8988T (cell line): ENCODE measurements at regions not wholly inside any gene's neighbourhood (a gene's known extent, or its start where the extent isn't known, plus 50 kb on each side); places are given as distances from the start of the nearest gene placed in this dataset.
"Not testable (repeated sequence)": the region's sequence is repeated elsewhere in the genome, so short reads cannot be mapped to it uniquely, and the experiment has no call there.

Experiments
- DNase-seq: peaks from one replicate; pipeline ENCODE4 v3.0.0; 2011

DNA sequence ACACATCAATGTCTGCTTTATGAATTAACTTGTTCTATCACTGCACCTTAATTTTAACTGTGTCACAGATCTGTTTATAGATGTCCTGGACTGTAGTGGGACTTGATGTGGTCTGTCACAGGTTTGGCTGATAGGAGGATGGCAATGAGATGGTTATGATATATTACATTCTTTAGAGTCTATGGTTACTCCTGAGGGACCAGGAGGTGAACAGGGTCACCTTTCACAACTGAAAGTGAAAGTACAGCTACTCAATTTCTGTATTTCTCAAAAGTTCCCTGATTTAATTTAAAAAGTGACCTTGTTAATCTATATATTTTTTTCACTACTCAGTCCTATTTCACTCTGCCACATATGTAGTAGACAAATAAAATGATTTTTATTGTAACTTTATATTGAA is 1284.1 kb upstream of the GYPC start:
- no peak for DNase-seq

DNA sequence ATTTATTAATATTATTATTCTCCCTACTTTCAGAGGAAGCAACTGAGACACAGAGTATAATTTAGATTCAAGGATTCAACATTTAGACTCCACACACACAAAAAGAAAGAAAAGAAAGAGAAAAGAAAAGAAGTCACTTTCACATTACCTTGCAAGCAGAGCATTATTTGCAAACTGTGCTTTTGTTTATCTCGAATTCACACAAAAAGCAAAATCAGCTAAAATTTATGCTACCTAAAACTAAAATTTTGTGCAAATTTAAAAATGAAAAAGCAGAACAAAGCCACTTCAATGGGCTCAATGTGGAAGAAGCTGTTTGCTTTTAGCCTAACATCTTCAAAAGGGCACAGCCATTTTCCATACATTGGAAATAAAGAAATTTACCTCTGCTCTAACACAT is 1282.7 kb upstream of the GYPC start:
- no peak for DNase-seq

DNA sequence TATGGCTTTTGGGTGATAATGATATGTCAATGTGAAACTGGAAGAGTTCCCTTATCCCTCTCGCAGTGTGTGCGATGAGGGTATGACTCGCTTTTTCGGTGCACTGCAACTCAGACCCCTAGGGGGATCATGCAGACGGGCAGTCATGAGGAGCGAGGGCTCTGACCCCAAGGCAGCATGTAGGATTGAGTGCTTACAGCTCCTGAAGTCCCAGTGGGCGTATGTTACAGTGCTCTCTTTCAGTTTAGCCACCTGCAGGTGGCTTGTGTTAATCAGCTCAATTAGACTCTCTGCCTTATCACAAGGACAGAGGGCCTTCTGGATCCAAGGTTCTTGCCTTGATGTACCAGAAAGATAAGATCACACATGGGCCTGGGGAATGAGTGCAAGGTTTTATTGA is 1269.9 kb upstream of the GYPC start:
- no peak for DNase-seq

DNA sequence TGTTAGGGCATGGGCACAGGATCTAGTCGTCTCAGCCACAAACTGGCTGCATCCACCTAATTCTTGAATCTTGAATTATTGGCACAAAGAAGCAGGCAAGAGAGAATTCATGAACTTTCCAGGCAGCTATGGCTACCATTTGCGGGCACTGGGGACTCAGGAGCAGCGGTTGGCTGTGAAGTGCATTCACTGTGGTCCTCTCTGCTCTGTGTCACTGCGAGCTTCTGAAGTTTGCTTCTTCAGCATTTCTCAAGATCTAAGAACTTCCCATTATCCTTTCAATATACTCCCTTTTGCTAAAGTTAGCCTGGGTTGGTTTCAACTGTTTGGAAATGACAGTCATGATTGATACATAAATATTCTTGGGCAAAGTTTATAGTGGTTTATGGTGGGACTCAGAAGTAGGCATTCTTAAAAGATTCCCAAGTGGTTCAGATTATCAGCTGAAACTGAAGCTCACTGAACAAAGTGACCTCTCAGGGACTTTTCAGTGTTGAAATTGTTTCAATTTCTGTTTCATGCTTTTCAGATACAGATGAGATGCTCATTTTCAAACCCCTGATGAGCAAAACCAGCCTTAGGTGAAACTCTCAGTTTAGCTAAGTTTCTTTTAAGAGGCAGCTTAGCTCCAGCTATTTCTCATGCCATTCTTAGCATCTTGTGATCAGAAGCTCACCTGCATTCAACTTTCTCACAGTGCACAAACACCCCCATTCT is 1258.3 kb upstream of the GYPC start:
- DNase-seq = no peak

DNA sequence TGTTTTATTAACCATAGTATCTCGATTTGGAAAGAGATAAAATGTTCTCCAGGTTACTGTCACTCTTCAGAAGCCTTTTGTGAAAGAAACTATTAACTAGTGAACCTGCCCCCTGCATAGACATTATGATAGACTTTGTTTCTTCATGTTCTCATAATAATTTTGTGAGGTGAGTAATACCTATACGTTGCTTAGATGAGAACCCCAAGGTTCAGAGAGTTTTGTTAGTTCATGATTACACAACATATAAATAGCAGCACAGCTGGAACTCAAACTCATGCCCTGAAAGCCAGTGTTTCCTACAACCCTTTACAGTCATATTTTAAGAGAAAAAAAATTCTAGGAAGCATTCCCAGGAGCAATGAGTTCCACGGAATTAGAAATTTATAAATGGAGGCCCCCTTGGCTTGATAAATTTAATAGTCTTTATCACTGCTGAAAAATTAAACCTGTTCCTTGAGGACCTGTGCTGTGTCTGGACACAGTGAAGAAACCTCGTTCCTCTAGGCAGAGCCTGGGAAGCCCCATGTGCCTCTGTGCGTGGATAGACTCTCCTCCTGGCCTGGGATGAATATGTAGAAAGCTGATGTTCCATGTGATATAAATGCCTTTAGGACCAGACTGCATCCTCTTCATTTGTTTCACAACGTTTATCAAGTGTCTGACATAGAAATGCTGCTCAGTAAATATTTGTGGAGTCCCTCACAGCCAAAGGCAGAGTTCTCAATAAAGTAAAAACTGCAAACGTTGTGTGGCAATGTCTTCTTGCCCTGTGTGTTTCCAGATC is 1257.0 kb upstream of the GYPC start:
- DNase-seq = no peak

DNA sequence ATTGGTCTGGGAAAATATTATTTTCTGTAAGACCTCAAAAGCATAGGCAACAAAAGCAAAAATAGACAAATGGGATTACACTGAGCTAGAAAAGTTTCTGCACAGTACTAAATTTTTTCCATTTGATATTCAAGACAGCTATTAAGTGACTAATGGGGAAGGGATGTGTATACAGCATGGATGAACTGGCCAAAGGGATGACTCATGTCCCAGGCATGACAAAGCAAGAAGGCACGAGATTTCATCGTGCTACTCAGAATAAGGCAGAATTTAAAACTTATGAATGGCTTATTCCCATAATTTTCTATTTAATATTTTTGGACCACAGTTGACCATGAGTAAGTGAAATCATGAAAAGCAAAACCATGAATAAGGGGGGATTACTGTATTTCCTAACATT is 1250.1 kb upstream of the GYPC start:
- no peak for DNase-seq

DNA sequence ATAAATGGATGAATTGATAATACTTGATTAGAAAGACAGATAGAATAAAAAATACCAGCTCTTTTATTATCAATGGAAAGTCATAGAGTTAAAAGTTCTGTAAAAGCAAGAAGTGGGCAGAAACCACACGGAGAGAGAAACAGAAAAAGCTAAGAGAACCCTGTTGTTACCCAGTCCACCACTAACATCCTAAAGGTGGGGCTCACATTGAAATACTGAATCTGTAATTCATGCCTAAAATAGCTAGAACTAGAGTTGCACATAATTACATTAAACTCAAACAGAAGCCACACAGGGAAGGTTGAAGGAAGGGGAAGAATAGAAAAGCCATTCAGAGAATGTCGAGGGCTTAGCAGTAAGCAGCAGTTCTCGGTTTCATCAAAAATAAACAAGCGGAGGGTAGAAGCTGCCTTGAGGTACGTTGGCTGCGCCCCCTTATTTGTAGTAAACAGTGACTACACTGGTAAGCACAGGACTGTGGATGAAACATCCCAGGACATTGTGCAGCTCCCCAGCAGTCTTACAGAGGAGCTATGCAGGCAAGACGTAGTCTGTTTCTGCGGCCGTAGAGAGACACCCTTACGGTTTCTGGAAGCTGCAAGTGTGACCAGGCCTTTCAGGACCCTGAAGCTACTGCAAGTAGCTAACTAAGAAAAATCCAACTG is 1247.0 kb upstream of the GYPC start:
- DNase-seq = no peak

DNA sequence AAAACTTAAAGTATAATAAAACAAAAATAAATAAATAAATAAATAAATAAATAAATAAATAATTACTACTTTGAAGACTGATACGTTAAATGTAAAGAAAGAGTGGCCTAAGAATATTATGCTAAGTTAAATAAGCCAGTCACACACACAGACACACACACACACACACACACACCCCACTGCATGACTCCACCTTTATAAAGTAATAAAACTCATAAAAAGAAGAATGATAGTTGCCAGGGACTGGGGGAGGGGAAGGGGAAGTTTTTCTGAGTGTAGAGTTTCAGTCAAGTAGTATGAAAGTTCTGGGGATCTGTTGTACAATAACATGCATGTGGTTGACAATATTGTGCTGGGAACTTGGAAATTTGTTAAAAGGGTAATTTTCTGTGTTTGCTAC is 1237.5 kb upstream of the GYPC start:
- DNase-seq = no peak

DNA sequence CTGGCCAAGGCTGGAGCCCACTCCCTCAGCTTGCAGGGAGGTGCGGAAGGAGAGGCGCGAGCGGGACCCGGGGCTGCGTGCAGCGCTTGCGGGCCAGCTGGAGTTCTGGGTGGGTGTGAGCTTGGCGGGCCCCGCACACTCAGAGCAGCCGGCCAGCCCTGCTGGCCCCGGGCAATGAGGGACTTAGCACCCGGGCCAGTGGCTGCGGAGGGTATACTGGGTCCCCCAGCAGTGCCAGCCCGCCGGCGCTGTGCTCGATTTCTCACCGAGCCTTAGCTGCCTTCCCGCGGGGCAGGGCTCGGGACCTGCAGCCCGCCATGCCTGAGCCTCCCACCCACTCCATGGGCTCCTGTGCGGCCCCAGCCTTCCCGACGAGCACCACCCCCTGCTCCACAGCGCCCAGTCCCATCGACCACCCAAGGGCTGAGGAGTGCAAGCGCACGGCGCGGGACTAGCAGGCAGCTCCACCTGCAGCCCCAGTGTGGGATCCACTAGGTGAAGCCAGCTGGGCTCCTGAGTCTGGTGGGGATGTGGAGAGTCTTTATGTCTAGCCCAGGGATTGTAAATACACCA is 1233.7 kb upstream of the GYPC start:
- DNase-seq = not testable (repeated sequence)

DNA sequence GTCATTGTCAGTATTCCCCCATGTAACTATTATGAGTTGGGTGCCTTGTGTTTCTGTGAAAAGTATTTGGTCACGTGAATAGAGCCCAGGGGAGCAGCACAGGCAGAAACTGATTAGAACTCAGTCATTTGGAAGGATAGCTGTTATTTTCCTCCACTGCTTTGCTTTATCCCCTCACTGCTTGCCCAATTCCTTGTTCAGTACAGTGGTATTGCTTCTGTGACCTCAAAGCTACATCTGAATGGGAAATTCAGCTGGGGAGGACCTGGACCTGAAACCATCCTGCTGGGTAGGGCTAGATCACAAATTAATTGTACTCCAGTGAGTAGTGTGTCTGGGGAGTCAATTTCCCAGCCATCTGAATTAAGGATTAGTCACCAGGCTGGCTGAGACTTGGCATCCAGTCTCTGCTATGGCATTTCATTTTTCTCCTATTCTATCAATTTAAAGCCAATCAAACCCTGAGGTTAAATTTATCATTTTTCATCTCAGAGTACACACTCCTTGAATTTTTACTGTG is 1231.6 kb upstream of the GYPC start:
- no peak for DNase-seq

DNA sequence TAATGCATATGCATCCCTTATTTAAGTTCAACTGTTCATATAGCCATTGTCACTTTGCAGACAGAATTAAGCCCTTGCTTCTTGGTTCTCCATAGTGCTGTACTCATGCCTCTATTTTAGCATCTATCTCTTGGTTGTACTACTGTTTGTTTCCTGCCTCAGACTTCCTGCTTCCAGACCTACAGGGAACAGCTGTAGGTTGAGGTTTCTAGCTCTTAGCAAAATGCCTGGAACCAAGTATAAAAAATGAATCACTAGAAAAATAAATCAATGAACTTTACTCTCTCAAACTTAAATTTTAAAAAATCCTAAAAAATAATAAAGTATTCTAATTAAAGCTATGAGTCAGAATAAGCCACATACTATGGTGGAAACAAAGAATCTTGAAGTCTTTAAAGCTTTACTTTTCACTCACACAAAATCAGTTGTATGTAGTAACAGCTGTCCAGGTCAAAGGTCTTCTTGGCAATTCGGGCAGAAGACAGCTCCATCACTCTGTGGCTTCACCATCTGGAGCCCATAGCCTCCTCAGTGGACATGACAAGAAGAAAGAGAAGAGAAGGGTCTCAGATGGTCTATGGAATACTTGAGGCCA is 1228.1 kb upstream of the GYPC start:
- DNase-seq = no peak

DNA sequence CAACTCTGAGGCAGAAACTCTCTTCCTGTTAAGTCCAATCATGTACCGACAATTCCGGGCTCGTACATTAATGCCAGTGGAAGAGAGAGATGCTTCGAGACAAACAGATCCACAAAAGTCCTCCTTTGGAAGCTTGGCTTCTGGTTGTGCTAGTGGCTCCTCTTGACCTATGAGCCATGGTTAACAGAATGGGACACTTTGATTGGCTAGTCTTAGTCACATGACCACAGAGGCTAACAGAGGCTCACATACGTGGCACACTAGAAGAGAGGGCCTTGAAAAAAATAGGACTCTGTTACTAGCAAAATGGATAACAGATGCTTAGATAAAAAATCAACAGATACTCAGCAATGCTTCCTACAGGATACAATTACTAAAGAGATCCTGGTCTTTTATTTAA is 1211.9 kb upstream of the GYPC start:
- no peak for DNase-seq

DNA sequence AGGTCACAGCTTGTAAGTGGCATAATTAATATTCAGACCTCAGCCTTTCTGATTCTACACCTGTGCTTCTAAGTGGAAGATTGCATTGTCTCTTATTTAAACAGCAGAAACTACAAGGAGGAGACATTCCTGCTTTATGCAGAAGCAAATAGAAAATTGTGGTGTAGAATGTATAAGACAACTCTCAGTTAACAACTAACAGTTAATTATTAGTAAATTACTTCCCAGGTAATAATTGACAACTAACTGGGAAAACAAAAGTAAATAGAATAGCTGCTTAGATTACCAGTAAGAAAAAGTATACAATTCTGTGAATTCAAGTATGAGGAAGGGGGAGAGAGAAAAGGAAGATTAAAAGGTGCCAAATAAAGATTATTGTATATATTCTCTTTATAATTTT is 1210.5 kb upstream of the GYPC start:
- no peak for DNase-seq

DNA sequence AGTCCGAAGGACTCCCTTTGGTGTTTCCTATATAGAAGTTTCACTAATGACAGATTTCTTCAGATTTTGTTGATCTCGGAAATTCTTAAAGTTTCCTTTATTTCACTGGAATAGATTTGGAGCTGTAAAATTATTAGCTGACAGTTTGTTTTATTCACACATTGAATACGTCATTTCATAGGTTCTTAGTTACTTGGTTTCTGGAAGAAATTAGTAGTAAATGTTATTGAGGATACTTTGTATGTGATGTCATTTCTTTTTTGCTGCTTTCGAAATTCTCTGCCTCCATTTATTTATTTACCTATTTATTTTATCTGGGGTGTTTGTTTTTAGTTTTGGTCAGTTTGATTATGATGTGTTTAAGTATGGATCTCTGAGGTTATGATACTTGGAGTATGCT is 1205.9 kb upstream of the GYPC start:
- DNase-seq = no peak

DNA sequence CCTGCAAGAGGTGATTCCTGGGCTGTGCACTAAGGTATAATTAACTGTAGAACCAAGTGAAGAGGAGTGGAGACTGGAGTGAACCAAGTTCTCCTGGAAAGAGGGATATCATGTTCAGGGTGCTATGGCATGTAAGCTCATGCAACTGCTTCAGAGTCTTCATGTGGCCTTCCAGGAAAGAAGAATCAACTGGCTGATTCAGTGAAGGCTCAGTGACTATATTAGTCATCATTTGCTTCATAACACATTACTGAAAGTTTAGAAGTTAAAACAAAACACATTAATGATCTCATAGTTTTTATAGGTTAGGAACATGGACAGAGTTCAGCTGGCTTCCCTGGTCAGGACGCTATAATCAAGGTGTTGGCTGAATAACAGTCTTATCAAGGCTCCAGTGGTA is 1200.8 kb upstream of the GYPC start:
- DNase-seq = no peak

DNA sequence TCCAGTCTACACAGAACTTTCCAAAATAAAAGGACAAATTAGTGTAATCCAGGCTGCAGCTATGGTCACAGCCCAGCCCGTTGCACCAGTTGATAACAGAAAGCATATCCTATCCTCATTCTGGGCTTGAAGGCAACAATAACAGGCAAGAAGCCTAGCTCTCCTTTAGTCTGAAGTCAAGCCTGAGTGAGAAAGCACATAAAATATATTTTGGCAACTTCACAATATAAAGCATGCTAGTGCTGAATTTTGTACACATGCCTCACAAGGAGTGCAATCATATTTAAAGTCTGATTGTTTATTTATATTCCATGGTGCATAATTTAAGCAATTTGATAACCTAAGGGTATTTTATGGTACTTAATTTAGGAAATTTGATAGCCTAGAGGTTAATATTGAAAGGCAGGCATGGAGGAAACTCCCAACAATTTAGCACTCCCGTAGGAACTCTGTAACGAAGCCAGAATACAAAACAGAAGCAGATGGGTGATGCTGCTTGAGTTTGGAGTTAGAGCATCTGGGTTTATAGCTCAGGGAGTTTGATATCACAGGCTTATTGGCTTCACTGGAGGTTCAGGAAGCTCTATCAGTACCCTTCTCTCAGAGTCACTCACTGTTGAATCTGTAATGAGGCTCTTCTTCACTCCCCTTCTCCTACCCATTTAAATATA is 1199.1 kb upstream of the GYPC start:
- no peak for DNase-seq

DNA sequence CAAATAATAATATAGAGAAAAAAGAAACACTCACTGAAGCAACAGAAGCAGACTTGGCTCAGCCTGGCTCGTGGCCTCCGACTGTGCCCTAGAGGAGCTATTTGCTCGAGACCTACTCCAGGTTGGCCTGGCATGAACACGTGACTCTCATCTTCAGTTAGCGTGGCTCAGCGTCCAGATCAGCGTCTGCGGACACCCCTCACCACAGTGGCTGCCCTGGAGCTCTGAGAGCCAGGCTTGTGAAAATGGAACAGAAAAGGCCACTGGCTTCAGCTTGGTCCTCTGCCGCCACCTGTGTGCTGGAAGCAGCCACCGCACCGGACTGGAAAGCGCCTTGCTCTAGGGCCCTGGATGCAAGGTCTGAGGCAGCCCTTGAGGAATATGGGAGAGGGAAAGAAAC is 1184.0 kb upstream of the GYPC start:
- no peak for DNase-seq

DNA sequence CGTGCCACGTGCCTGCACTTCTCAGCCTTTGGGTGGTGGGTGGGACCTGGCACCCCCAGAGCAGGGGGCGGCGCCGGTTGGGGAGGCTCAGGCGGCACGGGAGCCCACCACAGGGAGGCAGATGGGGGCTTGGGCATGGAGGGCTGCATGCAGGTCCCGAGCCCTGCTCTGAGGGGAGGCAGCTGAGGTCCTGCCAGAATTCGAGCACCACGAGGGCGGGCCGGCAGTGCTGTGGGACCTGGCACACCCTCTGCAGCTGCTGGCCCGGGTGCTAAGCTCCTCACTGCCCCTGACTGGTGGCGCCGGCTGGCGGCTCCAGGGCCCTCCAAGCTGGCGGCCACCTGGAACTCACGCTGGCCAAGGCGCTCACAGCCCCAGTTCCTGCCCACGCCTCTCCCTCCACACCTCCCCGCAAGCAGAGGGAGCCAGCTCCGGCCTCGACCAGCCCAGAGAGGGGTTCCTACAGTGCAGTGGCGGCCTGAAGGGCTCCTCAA is 1176.8 kb upstream of the GYPC start:
- no peak for DNase-seq

DNA sequence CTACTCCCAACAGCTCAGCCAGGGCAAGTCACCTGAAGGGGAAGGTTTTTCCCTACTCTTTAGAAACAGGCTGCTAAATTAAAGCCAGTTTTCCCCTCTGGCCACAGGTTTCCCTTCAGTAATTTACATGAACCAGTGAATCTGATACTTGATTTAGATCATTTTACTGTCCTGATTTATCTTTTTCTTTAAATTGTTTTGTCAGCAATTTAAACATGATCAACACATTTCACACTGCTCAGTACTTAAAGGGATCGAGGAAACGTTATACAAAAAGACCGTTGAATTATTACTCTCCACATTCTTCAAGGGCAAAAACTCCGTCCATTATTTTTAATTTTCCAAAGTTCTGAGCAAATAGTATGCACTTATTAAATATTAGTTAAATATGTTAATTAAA is 1165.7 kb upstream of the GYPC start:
- no peak for DNase-seq

DNA sequence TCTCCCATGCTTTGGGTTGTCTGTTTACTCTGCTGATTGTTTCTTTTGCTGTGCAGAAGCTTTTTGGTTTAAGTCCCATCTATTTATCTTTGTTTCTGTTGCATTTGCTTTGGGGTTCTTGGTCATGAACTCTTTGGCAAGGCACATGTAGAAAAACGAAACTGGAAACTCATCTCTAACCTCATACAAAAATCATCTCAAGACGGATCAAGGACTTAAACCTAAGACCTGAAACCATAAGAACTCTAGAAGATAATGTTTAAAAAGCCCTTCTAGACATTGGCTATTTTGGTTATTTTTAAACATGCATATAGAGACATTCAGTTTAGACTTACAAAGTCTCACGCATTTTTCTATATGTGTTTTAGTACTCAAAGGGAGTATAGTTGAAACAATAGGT is 1164.3 kb upstream of the GYPC start:
- no peak for DNase-seq

DNA sequence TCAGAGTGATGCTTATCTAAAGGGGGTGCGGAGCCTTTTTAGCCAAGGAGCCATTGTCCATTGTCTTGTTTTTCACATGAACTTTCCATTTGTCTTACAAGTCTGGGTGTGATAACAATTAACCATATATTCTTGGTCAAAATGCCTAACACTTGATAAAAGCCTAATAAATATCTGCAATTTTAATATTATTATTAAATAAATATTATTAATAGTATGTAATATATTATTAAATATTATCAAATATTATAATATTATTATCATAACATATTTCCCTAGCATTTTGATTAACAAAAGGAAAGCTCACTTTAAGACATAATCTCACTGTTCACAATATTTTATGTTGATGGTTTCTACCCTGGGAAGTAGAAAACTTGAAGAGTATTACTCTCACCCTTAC is 1143.6 kb upstream of the GYPC start:
- no peak for DNase-seq

DNA sequence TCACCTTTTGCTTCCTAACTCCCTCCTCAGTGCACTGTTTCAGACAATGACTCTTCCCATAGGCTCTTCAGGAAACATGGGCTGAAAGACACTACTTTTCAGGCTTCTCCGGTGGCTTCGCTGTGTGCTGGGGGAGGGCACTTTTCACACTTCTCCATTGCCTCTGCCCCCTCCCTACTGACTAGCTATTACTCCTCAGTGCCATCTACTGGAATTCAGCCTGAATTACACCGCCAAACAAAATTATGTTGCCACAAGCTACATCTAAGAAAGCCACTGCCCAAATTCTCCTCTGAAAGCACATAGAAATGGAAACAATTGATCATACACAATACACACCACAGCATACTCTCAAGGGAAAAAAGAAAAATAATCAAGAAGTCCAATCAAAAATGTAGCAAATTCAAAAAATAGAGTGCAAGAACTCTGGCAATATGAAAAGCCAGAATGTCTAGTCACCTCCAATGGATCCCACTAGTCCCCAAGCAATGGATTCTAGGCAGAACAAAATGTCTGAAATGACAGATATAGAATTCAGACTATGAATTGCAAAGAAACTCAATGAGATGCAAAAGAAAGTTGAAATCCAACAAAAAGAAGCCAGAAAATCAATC is 1139.4 kb upstream of the GYPC start:
- peak; percentile 6 for DNase-seq
